ENCODE measurements at regions not wholly inside any gene's neighbourhood (a gene's known extent, or its start where the extent isn't known, plus 50 kb on each side); places are given as distances from the start of the nearest gene placed in this dataset.

DNA sequence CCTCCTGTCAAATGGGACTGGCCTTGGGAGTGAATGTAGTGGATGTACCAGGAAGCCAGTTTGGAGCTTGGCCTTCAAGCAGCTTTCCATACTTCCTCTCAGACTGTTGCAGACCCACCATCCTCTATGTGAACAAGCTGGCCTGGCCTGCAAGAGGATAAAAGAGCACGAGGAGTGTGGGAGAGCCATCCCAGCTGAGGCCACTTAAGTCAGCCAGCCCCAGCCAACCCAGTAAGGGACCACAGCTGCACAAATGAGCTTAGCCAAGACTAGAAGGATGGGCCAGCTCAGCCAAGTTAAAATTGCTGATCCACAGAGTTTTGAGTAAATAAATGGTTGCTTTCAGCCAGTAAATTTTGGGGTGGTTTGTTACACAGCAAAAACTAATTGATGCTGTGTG lies 156.9 kb upstream of the SOX4 start:
- no peak overlapping the region for H3K27ac Mint-ChIP-seq
- H3K36me3 ChIP-seq (replicated peaks in 1 of 2; ENCODE audit: control extremely low read depth in 1 of 2, control insufficient read depth in 1 of 2, extremely low read depth in 1 of 2, insufficient read depth in 2 of 2, low read length in 1 of 2) = no peaks in the 10 kb centered on the region
- POLR2A ChIA-PET = no interaction called here
- no peak overlapping the region for H3K4me2 ChIP-seq (replicated peaks; ENCODE audit: low read depth, low read length, poor library complexity, severe bottlenecking)
- no peak overlapping the region for H3K4me3 ChIP-seq (ENCODE audit: control extremely low read depth in 1 of 5, extremely low read depth in 1 of 5, insufficient read depth in 1 of 5, low read depth in 2 of 5, low read length in 4 of 5)
- no peaks in the 10 kb centered on the region for H4K20me1 ChIP-seq (ENCODE audit: control insufficient read depth, insufficient read depth, low read length, poor library complexity, severe bottlenecking)
- intact Hi-C loops (cut with micrococcal nuclease) = no loop called here
- ATAC-seq (ENCODE audit: low read depth) (no peak), DNase-seq (no peak)
- H3K27ac ChIP-seq (ENCODE audit: low read length in 2 of 2) = no peak overlapping the region
- H2AFZ ChIP-seq (ENCODE audit: insufficient read depth, low read depth, low read length, poor library complexity, severe bottlenecking) = no peak overlapping the region
- no peaks in the 10 kb centered on the region for H3K79me2 ChIP-seq (ENCODE audit: control insufficient read depth, insufficient read depth, low read length)
- H3K9me3 ChIP-seq (ENCODE audit: control extremely low read depth in 1 of 3, control insufficient read depth in 2 of 3, insufficient read depth in 1 of 3, low read length in 2 of 3) = no peaks in the 10 kb centered on the region
- H3K9ac ChIP-seq (ENCODE audit: low read length) = no peak overlapping the region
- peaks cover 17 to 18% of the 10 kb centered on the region in 2 donors for H3K4me1 ChIP-seq (ENCODE audit: control insufficient read depth in 2 of 2, insufficient read depth in 2 of 2, low read length in 2 of 2)
- no peaks in the 10 kb centered on the region for H3K27me3 Mint-ChIP-seq
- CTCF ChIA-PET = no interaction called here
- TF ChIP-seq EZH2 (IDR thresholded peaks at IDR 0.05; ENCODE audit: borderline replicate concordance, insufficient read depth, low read depth, low read length, poor library complexity, severe bottlenecking) = no peak
- TF ChIP-seq, protein P1, sequence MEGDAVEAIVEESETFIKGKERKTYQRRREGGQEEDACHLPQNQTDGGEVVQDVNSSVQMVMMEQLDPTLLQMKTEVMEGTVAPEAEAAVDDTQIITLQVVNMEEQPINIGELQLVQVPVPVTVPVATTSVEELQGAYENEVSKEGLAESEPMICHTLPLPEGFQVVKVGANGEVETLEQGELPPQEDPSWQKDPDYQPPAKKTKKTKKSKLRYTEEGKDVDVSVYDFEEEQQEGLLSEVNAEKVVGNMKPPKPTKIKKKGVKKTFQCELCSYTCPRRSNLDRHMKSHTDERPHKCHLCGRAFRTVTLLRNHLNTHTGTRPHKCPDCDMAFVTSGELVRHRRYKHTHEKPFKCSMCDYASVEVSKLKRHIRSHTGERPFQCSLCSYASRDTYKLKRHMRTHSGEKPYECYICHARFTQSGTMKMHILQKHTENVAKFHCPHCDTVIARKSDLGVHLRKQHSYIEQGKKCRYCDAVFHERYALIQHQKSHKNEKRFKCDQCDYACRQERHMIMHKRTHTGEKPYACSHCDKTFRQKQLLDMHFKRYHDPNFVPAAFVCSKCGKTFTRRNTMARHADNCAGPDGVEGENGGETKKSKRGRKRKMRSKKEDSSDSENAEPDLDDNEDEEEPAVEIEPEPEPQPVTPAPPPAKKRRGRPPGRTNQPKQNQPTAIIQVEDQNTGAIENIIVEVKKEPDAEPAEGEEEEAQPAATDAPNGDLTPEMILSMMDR (IDR thresholded peaks at IDR 0.05) = no peak
- no peaks in the 10 kb centered on the region for H3K27me3 ChIP-seq (replicated peaks in 1 of 4; ENCODE audit: control extremely low read depth in 1 of 4, control insufficient read depth in 3 of 4, insufficient read depth in 4 of 4, low read length in 3 of 4)
- H3K9me3 Mint-ChIP-seq (ENCODE audit: insufficient read depth) = no peaks in the 10 kb centered on the region
- WGBS (ENCODE audit: insufficient coverage) = 100% methylated on average over 1 of the region's 1 CpG
- H3K4me1 Mint-ChIP-seq = peaks cover 17% of the 10 kb centered on the region
- peak overlapping the region; percentile 6 for H3K4me3 Mint-ChIP-seq

DNA sequence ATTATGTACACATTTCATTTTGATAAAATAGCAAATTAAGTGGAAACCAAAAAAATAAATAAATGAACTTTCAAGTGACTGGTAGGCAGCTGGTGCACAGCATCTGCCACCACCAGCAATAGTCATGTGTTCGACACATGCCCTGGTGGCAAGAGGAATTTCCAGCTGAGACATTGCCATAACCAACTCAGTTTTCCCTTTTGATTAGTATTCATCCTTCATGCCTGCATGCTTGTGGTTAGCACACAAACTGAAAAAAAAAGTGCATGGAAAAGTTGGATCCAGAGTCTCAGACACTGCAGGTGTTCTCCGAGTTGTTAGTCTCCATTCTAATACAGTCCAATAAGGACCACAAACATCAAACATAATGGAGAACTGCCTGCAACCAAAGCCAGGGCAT lies 156.0 kb upstream of the SOX4 start:
- DNase-seq = no peak
- 80% methylated on average over 1 of the region's 2 CpGs for WGBS (ENCODE audit: insufficient coverage)
- H4K20me1 ChIP-seq (ENCODE audit: control insufficient read depth, insufficient read depth, low read length, poor library complexity, severe bottlenecking) = no peaks in the 10 kb centered on the region
- no peak overlapping the region for H3K27ac ChIP-seq (ENCODE audit: low read length in 2 of 2)
- no peak for TF ChIP-seq EZH2 (IDR thresholded peaks at IDR 0.05; ENCODE audit: borderline replicate concordance, insufficient read depth, low read depth, low read length, poor library complexity, severe bottlenecking)
- TF ChIP-seq, protein P1 (IDR thresholded peaks at IDR 0.05) = no peak
- H3K27me3 ChIP-seq (replicated peaks in 1 of 4; ENCODE audit: control extremely low read depth in 1 of 4, control insufficient read depth in 3 of 4, insufficient read depth in 4 of 4, low read length in 3 of 4) = no peaks in the 10 kb centered on the region
- no peak overlapping the region for H2AFZ ChIP-seq (ENCODE audit: insufficient read depth, low read depth, low read length, poor library complexity, severe bottlenecking)
- no peaks in the 10 kb centered on the region for H3K79me2 ChIP-seq (ENCODE audit: control insufficient read depth, insufficient read depth, low read length)
- no peaks in the 10 kb centered on the region for H3K27me3 Mint-ChIP-seq
- H3K4me1 ChIP-seq (ENCODE audit: control insufficient read depth in 2 of 2, insufficient read depth in 2 of 2, low read length in 2 of 2) = peaks cover 17 to 18% of the 10 kb centered on the region in 2 donors
- no peaks in the 10 kb centered on the region for H3K36me3 ChIP-seq (replicated peaks in 1 of 2; ENCODE audit: control extremely low read depth in 1 of 2, control insufficient read depth in 1 of 2, extremely low read depth in 1 of 2, insufficient read depth in 2 of 2, low read length in 1 of 2)
- H3K27ac Mint-ChIP-seq = no peak overlapping the region
- intact Hi-C loops (cut with micrococcal nuclease) = no loop called here
- peaks cover 17% of the 10 kb centered on the region for H3K4me1 Mint-ChIP-seq
- no peak for ATAC-seq (ENCODE audit: low read depth)
- no peak overlapping the region for H3K9ac ChIP-seq (ENCODE audit: low read length)
- no peak overlapping the region for H3K4me3 Mint-ChIP-seq
- no peak overlapping the region for H3K4me3 ChIP-seq (ENCODE audit: control extremely low read depth in 1 of 5, extremely low read depth in 1 of 5, insufficient read depth in 1 of 5, low read depth in 2 of 5, low read length in 4 of 5)
- H3K4me2 ChIP-seq (replicated peaks; ENCODE audit: low read depth, low read length, poor library complexity, severe bottlenecking) = no peak overlapping the region
- no peaks in the 10 kb centered on the region for H3K9me3 Mint-ChIP-seq (ENCODE audit: insufficient read depth)
- ChIA-PET POLR2A (no interaction called here), CTCF (no interaction called here)
- no peaks in the 10 kb centered on the region for H3K9me3 ChIP-seq (ENCODE audit: control extremely low read depth in 1 of 3, control insufficient read depth in 2 of 3, insufficient read depth in 1 of 3, low read length in 2 of 3)

Data from B cell (primary cell).